NCI-H2171 treated with DMSO at 0.1 percent for 48 hours (cell line): ENCODE measurements at regions not wholly inside any gene's neighbourhood (a gene's known extent, or its start where the extent isn't known, plus 50 kb on each side); places are given as distances from the start of the nearest gene placed in this dataset.

Experiments
- DNase-seq: peaks from one replicate; lab custom pipeline; 2025; lab: John Stamatoyannopoulos, UW

DNA sequence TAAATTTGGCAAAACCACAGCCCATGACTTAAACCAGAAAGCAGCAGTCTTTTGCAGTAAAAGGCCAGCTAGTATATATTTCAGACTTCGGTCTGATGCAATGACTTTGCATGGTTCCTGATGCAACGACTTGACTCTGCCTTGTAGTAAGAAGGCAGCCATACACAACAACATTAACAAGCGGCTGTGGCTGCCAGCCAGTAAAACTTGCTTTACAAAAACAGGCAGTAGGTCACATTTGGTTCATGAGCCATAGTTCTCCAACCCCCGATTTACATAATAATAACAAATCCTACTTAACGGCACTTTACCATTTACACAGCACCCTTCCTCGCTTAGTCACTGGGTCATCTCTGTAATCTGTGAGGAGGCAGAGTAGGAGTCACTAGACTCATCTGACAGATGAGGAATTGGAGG lies 410.3 kb downstream of the LRATD1 start:
- DNase-seq: no peak

DNA sequence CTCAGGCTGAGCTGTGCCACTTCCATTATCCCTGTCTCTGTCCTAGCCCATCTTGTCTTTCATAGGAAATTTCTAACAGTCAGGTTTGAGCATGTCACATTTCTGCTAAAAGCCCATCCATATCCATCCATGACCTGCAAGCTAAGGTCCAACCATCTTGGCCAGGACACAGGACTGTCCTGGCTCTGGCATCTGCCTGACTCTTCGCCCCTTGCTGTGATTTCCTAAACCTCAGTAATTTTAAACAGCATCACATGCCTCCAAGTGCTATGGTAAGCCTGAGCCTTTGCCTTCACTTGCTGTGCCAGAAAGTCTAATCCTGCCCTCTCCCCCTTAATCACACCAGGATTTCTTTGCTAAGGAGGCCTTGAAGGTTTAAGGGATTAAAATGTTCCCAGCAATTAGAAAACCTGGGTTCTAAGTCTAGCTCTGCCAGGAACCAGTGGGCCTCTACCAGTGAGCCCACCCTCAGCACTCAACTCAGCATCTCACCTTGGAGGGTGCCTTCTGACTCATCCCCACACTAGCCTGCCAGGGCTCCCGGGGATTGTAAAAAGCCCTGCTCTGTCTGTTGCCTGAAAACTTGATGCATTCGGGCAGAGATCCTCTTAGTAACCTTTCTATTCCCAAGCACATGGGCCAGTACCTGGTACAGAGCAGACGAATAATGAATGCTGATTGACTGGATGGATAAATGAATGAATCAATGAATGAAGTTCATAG lies 411.0 kb downstream of the LRATD1 start:
- peak; percentile 26 for DNase-seq

DNA sequence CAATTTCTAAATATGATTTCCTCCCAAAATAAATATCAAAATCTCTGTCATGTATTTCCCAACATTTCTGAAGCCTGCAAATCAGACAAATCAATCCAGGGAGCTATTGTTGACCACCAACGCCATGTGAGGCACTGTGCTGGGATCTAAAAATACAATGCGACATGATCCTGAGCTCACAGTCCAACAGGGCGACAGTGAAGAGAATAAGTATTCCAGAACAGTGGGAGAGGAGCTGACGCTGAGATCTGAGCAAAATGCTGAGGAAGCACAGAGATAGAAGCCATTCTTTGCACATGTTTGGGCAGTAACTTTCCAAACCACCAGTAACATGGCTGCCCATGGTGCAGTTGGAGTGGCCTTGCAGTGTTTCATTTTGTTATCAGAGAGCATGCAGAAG lies 412.5 kb downstream of the LRATD1 start:
- no peak for DNase-seq

DNA sequence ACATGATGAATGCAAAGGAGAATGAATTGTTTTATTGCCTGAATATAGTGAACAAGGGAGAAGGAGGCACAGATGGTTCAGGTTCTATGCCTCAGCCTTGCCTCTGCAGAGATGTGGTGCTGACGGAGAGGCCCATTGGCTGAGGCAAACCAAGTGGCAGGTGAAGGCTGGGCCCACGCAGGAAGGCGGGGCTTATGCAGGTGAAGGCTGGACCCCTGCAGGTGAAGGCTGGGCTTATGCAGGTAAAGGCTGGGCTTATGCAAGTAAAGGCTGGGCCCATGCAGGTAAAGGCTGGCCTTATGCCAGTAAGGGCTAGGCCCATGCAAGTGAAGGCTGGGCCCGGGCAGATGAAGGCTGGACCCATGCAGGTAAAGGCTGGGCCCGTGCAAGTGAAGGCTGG lies 414.7 kb downstream of the LRATD1 start:
- DNase-seq: no peak

DNA sequence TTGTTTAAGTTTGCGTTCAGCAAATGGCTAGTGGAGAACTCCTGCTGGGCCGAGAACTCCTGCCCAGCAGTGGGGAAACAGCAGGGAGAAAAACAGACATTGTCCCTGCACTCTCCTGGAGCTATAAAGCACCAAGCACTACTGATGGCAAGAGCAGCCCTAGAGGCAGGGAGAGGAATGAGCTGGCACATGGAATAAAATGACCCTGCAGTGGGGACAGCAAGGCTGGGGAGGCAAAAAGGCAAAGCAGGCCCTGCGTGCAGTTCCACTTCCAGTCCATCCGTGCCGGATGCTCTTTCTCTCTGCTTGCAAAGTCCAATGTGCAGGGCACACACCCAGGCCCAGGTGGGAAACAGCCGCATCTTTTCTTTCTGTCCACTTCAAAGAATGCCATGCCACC lies 415.5 kb downstream of the LRATD1 start:
- no peak for DNase-seq

DNA sequence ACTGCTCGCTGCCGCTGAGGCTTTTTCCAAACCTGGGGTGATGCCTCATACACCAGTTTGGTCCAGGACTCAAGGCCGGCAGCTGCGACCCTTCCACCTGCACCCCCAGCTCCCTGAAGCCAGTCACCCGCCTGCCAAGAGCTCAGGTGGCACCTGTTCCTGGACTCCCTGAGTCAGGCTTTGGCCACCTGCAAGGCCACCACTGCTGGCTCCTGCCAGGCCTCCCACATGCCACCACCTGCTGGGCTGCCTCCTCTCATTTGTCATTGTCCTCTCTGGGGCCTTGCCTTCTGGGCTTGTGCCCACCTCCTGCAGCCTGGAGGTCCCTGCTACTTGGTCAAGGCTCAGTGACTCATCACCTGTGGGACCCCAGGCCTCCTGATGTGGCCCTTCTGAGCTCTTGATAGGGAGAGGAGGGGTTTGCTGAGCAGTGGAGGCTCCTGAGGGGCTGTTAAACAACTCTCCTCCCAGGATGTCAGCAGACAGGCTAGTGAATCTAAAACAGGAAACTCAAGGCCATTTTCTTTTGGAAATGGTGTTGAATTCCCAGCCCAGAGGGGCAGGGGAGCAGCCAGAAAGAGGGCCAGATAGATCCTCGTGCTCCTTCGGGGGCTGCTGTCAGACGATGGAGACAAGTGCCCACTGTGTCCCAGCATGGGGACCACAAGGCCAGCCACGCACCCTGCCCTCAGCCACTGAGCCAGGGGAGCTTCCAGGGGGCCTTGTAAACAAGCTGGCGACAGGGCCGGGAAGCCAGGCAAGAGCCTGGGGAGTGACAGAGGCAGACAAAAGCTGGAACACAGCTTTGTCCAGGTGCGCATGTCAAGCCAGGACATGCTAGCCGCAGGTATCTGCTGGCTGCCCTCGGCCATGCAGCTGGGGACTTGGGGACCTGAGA lies 416.8 kb downstream of the LRATD1 start:
- no peak for DNase-seq

DNA sequence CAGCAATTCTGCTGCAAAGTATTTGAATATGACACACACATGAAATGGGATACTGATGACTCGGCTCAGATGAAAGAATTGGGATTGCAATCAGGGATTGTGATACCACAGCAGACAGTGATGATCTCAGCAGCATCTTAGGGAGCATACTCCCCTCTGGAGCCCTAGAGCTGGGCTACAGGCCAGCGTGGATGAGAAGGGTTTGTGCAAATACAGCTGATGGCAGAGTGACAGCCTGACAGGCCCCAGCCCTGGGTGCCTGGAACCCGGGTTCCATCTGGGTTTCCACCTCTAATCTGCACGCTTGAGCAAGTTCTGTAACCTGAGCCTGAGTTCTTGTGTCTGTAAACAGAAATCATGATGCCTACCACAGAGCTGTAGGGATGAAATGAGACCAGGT lies 418.0 kb downstream of the LRATD1 start:
- peak; percentile 100 for DNase-seq

DNA sequence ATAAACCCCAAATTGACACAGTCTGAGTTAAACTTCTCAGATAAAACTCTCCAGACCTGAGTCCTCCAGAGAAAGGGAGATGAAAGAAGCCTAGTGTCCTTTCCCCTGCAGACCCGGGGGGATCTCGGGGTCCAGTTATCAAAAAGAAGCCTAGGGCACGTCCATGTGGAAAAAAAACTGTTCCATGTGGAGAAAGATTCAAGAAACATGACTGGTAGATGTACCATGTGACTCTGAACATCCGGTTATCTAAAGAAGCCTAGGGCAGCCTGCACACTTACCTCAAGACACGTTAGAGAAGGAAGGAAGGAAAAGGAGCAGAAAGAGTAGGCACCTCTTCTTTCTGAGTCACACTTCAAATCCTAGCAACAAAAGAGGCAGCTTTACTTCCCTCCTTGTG lies 421.0 kb downstream of the LRATD1 start:
- DNase-seq: no peak

DNA sequence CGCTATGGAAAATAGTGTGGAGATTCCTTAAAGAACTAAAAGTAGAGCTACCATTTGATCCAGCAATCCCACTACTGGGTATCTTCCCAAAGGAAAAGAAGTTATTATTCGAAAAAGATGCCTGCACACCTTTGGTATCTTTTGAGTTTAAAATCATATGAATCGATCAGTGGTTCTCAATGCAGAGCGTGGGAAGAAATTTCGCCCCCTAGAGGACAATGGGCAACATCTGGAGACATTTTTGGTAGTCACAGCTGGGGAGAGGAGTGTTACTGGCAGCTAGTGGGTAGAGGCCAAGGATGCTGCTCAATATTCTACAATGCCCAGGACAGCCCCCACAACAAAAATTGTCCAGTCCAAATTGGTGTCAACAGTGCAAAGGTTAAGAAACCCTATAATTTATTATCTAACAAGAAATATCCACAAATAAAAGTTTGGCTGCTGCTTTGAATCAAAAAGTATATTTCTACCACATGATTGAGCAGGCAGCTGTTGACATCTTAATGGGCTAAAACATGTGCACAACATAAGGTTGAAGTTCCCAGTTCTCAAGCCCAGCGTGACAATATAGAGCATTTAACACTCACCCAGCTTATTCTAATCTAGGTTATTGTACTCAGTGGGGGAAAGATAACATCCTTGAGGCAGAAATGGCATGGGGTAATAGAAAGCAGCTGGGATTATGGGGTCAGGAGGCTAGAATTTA lies 425.7 kb downstream of the LRATD1 start:
- DNase-seq: peak; percentile 32

DNA sequence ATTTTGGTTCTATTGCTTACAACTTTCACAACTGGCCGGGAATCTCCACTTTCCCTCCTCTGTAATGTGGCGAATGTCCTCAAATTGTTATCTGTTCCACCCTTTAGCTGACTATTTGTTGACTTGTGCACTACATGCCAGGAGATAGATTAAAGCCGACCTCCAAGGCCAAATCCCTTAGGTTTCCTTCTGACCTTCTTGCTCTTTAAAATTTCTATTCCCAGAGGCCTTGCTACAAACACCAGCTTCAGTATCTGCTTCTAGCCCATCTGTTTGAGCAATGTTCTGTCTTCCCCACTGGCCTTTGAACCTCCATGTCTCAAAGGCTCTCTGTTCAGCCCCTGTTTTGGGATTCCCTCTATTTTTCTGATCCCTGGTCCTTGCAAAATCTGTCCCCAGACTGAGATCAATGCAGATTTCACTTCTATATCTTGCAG lies 426.2 kb downstream of the LRATD1 start:
- peak; percentile 32 for DNase-seq

DNA sequence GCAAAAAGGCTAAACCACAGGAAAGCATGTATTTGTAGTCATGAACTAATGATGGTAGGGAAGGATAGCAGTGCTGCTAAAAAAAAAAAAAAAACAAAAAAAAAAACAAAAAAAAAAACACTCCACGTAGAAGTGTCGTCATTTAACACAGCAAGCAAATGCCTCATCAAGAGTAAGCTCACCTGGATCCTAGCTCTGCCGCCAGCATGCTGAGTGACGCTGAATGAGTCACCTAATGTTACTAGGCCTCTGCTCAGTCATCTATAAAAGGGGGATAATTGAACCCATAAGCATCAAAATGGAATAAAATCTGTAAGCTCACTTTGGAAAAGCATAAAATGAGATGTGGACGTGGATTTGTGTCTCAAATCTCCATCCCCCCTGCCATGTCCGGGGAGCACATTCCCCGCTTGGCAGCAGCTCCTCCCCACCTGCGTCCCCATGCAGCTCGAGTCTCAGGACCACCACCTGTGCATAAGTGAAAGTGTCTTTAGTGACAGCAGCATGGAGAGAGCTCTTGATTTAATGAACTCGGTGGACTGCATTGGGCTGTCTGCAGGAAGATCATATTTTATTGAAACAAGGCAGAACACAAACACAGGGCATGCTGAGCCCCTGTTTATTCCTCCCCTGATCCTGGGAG lies 427.5 kb downstream of the LRATD1 start:
- DNase-seq: peak; percentile 97

DNA sequence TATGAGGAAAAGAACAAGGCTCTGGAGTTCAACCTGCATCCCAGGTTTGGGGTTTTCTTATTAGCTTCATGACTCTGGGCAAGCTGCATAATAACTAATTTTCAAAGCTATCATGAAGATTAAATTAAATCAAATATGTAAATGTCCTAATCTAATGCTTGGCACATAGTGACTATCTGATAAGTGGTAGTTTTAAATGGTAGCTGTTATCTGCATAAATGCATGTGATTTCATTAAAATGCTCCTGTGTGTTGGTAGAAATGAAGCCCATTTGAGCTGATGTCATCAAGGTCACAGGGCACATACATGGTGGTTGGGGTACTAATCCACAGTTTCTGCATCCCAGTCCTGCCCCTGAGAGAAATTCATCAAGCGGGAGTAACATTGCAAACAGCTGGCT lies 428.8 kb downstream of the LRATD1 start:
- no peak for DNase-seq

DNA sequence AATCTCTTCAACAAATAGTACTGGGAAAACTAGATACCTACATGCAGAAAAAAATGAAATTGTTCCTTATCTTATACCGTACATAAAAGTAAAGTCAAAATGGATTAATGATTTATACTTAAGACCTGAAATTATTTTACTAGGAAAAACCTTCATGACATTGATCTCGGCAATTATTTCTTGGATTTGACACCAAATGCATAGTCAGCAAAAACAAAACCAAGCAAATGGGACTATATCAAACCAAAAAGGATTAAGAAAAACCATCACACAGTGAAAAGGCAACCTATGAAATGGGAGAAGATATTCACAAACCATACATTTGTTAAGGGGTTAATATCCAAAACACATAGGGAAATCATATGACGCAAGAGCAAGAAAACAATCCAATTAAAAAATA lies 433.6 kb downstream of the LRATD1 start:
- no peak for DNase-seq

DNA sequence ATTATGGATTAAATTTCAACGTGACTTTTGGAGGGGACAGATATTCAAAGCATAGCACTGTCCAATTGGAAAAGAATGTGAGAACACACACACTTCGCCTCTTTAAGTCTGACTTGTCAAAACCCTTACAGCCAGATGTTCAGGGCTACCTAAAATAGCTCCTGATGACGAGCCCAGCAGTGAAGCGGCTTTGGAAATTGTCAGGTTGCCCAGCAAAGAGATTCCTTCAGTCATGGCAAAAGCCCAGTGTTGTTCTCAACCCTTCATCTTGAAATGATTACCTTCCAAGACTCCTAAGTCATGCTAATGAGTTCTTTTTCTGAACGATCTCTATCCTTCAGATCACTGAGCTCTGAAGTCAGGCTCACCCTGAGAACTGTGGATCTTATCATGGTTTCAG lies 436.6 kb downstream of the LRATD1 start:
- DNase-seq: no peak

DNA sequence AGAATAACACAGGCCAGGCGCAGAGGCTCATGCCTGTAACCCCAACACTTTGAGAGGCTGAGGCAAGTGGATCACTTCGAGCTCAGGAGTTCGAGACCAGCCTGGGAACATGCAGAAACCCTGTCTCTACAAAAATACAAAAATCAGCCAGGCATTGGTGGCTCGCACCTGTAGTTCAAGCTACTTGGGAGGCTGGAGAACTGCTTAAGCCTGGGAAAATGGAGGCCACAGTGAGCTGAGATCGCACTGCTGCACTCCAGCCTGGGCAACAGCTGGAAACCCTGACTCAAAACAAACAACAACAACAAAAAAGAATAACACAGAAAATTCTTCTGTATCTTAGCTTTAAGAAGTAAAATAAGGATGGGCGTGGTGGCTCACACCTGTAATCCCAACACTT lies 440.3 kb downstream of the LRATD1 start:
- no peak for DNase-seq

DNA sequence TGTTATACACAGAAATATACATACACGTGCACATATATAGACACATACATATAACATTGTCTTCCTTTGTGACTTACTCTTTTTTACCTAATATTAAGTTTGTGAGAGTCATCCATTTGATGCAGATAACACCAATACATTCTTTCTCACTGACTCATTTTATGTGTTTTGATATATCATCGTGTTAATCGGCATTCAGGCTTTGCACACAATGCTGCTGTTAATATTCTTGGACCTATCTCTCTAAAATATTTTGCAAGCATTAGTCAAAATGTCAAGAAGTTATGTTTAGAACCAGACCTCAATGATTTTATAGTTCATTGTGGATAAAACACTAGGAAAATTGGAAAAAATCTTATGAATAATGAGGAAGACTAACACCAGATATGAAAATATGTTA lies 441.1 kb downstream of the LRATD1 start:
- no peak for DNase-seq

DNA sequence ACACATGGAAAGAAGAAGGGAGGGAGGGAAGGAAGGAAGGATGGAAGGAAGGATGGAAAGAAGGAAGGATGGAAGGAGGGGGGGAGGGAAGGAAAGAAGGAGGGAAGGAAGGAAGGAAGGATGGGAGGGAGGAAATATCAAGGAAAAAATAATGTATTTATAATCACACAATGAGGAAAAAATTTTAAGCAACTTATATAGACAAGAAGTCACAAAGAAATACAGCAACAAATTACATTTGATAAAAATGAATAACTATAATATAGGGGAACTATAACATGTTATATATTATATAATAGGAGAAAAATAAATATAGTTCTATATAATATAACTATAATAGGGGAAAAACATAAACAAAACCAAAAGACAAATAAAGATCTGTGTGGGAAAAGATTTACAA lies 441.8 kb downstream of the LRATD1 start:
- no peak for DNase-seq

DNA sequence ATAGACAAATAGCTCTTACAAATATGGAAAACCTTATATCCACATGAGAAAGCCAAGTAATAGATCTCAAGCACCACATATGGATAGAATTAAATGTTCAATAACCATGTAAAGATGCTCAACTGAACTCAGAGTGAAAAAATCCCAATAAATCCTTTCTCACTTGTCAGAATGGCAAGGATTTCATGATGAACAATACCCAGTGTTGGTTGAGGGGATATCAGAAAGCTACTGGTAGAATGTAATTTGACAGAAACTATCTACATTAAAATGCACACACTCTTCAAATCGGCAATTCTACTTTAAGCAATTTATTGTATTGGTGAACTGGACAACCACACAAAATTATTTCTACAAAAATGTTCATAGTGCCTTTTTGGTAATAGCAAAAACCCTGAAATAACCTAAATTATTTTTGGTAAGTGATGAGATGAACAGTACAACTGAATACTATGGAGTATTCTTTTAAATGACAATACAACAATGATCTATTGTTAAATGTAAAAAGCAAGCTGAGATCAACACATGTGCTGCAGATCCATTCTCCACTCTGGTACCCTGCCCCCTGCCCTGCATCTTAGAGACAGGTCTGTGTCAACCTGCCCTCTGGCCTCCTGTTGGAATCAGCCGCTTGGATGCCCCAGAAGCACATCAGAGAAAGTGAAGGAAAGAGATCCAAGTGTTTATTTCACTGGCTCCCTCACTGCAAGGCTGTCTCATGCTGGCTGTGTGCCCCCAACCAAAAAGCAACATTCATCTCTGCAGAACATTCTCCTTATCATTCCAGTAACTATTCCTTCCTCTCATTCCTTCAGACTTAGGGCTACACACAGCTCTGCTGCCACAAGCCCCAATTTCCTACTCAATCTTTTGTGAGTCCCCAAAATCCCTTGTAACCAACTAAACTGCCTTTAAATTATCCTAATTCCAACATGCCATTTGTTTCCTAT lies 442.5 kb downstream of the LRATD1 start:
- DNase-seq: no peak

DNA sequence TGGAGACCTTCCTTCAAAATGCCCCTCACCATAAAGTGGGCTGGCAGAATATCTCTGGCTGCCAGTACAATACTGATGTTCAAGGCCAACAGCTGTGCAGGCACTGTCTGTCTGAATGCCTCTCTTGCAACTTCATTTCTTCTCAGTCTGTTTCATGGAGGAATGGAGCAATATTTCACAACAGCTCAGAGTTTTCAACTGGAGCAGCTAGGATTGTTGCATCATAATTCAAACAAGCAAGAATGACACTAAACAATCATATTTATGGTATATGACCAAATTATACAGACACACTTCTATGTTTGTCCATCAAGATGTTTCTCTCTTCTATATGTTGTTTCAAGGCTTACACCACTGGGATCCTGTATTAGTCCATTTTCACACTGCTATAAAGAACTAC lies 444.2 kb downstream of the LRATD1 start:
- no peak for DNase-seq

DNA sequence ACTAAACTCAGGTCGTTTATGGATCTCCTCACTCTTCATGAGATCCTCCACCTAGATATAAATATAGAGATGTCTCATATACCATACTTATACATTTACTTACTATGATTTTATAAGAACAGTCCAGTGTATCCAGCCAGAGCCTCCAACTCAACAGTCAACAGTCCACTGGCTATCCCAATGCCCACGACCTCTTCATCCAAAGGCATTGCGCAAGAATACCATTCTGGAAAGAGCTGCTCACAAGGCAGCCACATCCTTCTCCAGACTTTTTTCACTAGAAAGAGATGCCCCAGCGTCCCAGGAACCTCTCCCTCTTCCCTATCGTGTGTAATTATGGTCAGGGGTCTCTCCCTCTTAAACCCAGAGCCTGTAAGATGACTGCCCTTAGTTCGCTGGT lies 448.8 kb downstream of the LRATD1 start:
- DNase-seq: no peak
